ENCODE measurements at regions not wholly inside any gene's neighbourhood (a gene's known extent, or its start where the extent isn't known, plus 50 kb on each side); places are given as distances from the start of the nearest gene placed in this dataset.

- DNase-seq = no peak
Observed at GRCh38 chr4:178068136-178068535, 625.9 kb upstream of the AGA start.

GRCh38 chr4:178070163-178070562, 627.9 kb upstream of the AGA start:
- no peak for DNase-seq

GRCh38 chr4:178080312-178080711, 638.1 kb upstream of the AGA start:
- no peak for DNase-seq

- no peak for DNase-seq
Observed at GRCh38 chr4:178081176-178081575, 638.9 kb upstream of the AGA start.

GRCh38 chr4:178081896-178082295, 639.7 kb upstream of the AGA start:
- no peak for DNase-seq

- no peak for DNase-seq
Observed at GRCh38 chr4:178082906-178083305, 640.7 kb upstream of the AGA start.

GRCh38 chr4:178083968-178084367, 641.7 kb upstream of the AGA start:
- no peak for DNase-seq

- no peak for DNase-seq
Observed at GRCh38 chr4:178086320-178086719, 644.1 kb upstream of the AGA start.

- peak in 1 of 2 donors; percentile 0 for DNase-seq
Observed at GRCh38 chr4:178090640-178091411, 648.6 kb upstream of the AGA start.

- DNase-seq = no peak
Observed at GRCh38 chr4:178102139-178102538, 659.9 kb upstream of the AGA start.

GRCh38 chr4:178105242-178105641, 663.0 kb upstream of the AGA start:
- no peak for DNase-seq

GRCh38 chr4:178136736-178137345, 694.6 kb upstream of the AGA start:
- DNase-seq = no peak

GRCh38 chr4:178137732-178138471, 695.7 kb upstream of the AGA start:
- DNase-seq = no peak

- no peak for DNase-seq
Observed at GRCh38 chr4:178138491-178138890, 696.3 kb upstream of the AGA start.

- DNase-seq = no peak
Observed at GRCh38 chr4:178140326-178140915, 698.2 kb upstream of the AGA start.

GRCh38 chr4:178142724-178143123, 700.5 kb upstream of the AGA start:
- DNase-seq = no peak

- DNase-seq = no peak
Observed at GRCh38 chr4:178148106-178148505, 705.9 kb upstream of the AGA start.

- DNase-seq = no peak
Observed at GRCh38 chr4:178165251-178165950, 723.2 kb upstream of the AGA start.

GRCh38 chr4:178165951-178166308, 723.7 kb upstream of the AGA start:
- no peak for DNase-seq

- DNase-seq = no peak
Observed at GRCh38 chr4:178173771-178174170, 731.5 kb upstream of the AGA start.

GRCh38 chr4:178174756-178175155, 732.5 kb upstream of the AGA start:
- no peak for DNase-seq

- no peak for DNase-seq
Observed at GRCh38 chr4:178185517-178185916, 743.3 kb upstream of the AGA start.

GRCh38 chr4:178192611-178193010, 750.4 kb upstream of the AGA start:
- no peak for DNase-seq
